SK-N-MC (cell line): ENCODE measurements at regions not wholly inside any gene's neighbourhood (a gene's known extent, or its start where the extent isn't known, plus 50 kb on each side); places are given as distances from the start of the nearest gene placed in this dataset.

Source experiments
- EZH2 ChIP-seq: fragments of 200-600 bp; sonication (generic); IDR thresholded peaks from one replicate; pipeline ENCODE4 v1.6.1; 2017; ENCODE audit warnings: antibody characterized with exemption
- FOXP2 ChIP-seq: optimal IDR thresholded peaks from 2 replicates; pipeline ENCODE3; 2011; ENCODE audit warnings: mild to moderate bottlenecking, moderate library complexity; ENCODE audit not compliant: insufficient read depth; ENCODE audit errors: extremely low read length, control extremely low read depth
- POLR2AphosphoS5 ChIP-seq: IDR thresholded peaks from 2 replicates; pipeline ENCODE4 v1.6.1; 2012; ENCODE audit warnings: mild to moderate bottlenecking, low read depth, low read length, borderline replicate concordance

DNA sequence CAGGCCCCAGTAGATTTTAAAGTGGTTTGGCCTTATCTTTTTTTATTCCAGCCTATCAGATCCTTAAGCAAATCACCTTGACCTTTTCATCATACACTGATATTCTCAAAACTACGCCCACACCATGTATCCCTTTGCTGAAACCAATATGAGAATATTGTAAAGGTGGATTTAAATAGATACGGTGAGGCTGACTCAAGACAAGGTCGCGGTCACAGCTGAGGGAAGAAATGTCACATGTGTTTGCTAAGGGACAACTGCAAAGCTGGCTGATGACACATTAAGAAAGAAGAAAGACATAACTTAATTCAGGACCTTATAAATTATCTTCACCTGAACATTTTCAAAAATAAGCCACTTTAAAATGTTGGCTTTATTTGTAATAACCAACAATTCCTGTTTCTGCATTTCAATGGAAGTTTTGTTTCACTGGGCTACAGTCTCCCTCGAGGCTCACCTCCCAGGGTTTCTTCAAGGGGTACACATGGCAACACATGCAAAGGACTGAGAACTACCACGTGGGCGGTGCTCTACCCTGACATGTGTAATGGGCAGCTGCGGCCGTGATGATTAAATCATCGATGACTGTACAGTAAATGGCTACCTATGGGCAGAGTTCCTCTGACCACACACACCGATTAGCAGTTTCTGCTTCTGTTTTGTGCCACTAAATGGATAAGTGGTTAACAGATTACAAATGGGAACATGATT lies 189.5 kb downstream of the SIPA1L2 start:
- TF ChIP-seq POLR2AphosphoS5 (no peak), EZH2 (no peak), FOXP2 (no peak)
